Adrenal gland (tissue), 5 donors: ENCODE measurements at regions not wholly inside any gene's neighbourhood (a gene's known extent, or its start where the extent isn't known, plus 50 kb on each side); places are given as distances from the start of the nearest gene placed in this dataset.

ENCODE experiments used
- POLR2A ChIP-seq, 2 donors: fragments of 450-650 bp; IDR thresholded peaks; one replicate each; pipeline ENCODE4 v1.6.1; 2017; ENCODE audit warnings: antibody characterized with exemption in 2 of 2, mild to moderate bottlenecking in 2 of 2, moderate library complexity in 1 of 2
- TF ChIP-seq, protein P1 (sequence below), 6 experiments: fragments of 450-650 bp in 4 of 6; fragments of 200-600 bp in 2 of 6; sonication (generic) in 1 of 6; IDR thresholded peaks; 1 replicate in 5 of 6; 2 replicates in 1 of 6; pipeline versions ENCODE4 v1.5.1 to v1.8.0; 2016 to 2021; ENCODE audit warnings: antibody characterized with exemption in 6 of 6, mild to moderate bottlenecking in 2 of 6, moderate library complexity in 1 of 6
- donor health status: DM: no; HTN: no; CAD: no.

DNA sequence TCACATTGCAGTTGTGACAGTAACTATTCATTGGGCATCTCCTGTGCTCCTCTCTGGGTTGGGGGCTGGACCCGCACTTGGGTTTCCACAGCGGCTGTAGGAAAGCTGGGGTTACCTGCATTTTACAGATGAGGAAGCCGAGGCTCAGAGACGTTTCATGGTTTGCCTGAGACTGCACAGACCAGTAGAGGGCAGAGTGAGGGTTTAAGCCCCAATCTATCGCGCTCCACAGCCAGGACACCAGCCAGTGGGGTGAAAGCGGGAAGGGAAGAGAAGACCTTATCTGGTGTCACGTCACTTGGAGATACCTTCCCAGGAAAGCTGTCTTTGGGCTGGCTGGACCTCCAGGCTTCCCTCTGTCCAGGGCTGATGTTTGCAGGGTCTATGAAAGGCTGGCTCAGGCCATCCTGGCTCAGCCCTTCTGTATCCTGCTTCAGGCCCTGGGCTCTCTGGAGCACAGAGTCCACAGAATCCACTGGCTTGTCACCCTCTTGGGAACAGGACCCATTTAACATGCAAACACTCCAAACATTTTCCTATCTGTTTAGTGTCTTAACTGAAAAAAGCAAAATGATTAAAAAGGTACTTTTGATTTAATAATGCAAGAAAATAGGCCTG is 167.7 kb downstream of the EMX2 start:
- TF ChIP-seq, protein P1, sequence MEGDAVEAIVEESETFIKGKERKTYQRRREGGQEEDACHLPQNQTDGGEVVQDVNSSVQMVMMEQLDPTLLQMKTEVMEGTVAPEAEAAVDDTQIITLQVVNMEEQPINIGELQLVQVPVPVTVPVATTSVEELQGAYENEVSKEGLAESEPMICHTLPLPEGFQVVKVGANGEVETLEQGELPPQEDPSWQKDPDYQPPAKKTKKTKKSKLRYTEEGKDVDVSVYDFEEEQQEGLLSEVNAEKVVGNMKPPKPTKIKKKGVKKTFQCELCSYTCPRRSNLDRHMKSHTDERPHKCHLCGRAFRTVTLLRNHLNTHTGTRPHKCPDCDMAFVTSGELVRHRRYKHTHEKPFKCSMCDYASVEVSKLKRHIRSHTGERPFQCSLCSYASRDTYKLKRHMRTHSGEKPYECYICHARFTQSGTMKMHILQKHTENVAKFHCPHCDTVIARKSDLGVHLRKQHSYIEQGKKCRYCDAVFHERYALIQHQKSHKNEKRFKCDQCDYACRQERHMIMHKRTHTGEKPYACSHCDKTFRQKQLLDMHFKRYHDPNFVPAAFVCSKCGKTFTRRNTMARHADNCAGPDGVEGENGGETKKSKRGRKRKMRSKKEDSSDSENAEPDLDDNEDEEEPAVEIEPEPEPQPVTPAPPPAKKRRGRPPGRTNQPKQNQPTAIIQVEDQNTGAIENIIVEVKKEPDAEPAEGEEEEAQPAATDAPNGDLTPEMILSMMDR (IDR thresholded peaks at IDR 0.05), result no peak
- no peak for TF ChIP-seq POLR2A (IDR thresholded peaks at IDR 0.05)
